ENCODE measurements at regions not wholly inside any gene's neighbourhood (a gene's known extent, or its start where the extent isn't known, plus 50 kb on each side); places are given as distances from the start of the nearest gene placed in this dataset.
A peak's percentile ranks its signal among the peaks of the same experiment; 100 is the strongest.
"Not testable (repeated sequence)": the region's sequence is repeated elsewhere in the genome, so short reads cannot be mapped to it uniquely, and the experiment has no call there.

DNA sequence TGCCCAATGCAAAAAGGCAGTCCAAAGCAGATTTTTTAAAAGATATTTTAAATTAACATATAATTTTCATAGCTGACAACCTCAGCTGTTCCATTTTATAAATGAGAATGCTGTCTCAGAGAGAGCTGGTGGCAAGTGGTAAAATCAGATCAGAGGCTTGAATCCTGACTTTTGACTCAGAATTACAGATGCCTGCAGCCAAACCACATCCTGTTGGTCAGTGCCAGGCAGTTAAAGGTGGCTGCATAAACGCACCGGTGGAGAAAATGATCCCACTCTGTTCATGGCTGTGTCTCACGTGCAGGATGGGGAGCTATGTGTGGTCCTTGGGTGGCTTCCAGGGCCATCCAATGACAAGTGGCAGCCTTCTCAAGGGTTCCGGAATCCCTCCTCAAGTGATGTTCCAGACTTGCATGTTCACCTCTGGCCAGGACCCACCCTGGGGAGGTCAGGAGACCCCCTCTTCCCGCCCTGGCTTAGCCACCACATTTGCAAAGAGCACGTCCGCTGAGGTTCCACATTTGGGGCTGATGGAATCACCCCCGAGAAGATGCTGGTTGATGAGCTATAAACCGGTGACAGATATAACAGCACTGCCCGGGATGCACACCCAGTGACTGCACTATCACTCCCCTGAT lies 155.5 kb downstream of the SHANK2 start:
- DNase-seq: no peak

DNA sequence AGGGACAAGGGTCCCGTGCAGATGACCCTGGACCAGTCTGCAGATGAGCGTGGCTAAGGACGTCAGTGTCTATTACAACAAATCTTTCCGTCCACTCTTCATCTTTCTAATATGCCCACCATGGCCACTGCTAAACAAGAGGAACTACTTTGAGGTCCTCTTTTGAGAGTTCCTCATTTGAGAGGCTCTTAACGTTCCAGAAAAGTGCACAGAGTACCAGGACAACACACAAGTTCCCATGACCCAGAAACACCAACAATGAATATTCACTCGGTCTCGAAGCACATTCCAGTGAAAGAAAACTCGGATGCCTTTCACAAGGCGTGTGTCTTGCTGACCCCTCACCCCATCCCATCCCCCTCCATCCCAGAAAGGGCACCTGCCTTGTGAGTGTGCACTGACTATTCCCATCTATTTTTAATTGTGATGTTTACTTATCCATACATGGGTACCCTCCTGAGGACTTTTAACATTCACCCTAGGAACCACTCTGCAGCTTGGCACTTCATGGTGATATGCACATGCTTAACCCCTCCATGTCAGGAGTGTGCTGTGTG lies 157.0 kb downstream of the SHANK2 start:
- no peak for DNase-seq

DNA sequence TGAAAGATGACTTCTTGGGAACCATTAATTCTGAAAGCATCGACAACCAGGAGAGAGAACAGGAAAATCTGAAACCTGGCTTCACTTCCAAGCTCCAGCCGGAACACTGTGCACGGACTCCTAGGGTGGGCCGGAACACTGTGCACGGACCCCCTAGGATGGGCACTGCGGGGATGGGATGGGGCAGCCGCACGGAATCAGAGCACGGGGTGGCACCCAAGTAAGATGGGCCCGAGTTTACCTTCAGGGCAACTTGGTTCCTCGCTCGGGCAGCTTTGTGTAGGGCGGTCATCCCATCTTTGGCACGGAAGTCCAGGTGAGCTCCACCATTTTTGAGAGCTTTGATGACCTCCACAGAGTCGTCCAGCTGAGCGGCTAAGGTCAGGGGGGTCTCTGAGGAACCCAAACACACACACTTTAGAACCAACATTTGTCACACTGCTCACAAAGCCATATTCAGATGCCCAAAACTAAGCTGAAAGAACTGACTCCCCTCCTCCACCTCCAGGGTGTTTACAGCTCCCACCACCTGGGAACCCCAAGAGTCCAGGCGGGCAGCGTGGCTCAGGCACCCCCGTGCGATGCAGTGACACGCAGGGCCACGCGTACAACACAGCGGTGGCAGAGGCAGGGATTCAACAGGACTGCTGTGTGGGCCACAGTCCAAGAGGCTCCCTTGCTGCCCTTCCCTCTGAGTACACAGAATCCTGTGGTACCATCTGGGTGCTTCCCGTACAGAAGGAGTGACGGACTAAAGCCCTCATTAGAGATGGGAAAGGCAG lies 157.9 kb downstream of the SHANK2 start:
- DNase-seq: no peak

DNA sequence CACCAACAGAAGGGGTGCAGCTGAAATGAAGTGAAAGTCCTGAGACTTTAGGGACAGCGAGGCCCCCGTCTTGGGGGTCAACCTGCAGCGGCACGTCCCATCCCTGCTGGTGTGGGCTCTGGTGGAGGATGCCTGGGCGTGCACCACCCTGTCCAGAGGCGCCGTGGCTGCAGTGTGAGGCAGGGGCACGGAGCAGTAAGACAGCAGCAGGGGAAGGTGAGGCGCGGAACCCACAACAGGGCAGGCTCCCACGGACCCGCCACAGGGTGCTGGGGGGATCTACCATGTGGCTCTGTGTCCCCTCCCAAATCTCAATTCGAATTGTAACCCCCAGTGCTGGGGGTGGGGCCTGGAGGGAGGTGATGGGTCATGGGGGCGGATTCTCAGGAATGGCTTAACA lies 158.6 kb downstream of the SHANK2 start:
- no peak for DNase-seq

DNA sequence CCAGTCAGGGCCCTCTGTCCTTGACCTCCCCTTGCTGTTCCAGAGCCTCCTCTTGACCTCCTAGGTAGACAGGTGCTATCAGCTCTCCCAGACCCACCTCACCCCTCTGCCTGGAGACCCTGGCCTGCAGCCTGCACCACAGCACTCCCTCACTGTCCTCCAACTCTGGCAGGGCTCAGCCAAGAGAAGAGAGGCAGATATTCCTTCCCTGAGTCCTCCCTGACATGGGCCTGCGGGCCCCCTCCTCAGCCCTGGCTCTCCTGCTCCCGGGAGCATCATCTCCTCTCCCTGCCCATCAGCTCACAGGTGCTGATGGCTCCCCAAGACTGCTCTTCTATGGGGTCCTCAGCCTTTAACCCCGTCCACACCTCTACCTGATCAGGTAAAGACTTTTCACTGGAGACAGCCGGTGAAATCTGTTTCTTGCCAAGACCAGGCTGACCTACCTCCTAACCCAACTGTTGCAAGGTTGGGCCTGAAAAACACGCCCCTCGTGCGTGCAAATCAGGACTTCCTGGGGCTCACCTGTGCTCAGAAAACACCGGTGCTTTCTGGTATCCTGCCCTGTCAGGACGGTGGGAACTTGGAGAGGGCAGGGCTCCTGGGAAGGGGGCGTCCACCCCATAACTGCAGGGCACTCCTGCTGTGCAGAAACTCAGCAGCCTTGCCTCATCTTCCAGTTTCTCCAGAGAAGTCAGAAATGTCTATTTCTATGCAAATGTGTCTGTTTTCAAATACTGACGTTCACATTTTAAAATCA lies 160.7 kb downstream of the SHANK2 start:
- no peak for DNase-seq

DNA sequence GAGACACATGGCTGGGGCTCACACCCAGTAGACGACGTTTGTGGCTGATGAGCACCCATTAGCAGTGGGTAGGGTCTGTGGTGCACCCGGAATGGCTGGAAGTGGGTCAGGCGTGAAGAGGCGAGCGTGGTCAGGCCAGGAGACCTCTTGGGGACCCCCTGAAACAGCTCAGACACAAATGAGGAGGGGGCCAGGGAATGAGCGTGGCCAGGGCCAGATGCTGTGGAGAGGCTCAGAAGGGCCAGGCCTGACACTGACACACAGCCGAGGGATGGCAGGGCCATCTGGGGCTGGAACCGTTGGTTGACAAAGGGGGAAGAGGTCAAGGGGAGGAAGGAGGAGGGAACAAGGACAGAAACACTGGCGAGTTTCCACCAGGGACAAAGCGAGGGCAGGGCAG lies 162.8 kb downstream of the SHANK2 start:
- no peak for DNase-seq

DNA sequence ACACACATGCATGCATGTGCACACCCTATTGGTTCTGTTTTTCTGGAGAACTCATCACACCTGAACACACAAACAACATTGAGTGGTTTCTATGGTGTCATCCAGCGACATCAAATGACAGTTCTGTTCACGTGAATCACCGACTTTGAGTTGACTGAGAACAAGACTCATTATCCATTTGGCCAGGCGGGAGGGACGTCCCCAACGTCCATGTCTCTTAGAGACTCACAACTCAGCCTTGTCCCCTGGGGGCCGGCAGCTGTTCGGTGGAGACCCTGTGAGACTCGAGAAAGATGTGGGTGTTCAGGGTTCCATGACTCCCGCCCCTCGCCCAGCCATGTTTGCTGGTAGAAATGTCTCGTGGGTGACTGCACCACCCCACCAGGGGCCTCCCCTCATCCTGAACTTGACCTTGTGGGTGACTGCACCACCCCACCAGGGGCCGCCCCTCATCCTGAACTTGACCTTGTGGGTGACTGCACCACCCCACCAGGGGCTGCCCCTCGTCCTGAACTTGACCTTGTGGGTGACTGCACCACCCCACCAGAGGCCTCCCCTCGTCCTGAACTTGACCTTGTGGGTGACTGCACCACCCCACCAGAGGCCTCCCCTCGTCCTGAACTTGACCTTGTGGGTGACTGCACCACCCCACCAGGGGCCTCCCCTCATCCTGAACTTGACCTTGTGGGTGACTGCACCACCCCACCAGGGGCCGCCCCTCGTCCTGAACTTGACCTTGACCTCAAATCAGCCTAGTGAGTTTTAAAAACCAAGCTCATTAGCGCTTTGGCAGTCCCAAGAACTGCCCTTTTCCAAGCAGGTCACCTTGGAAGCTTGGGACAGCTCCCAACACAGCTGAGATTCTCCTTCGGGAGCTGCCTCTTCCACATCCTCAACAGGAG lies 163.8 kb downstream of the SHANK2 start:
- not testable (repeated sequence) for DNase-seq

DNA sequence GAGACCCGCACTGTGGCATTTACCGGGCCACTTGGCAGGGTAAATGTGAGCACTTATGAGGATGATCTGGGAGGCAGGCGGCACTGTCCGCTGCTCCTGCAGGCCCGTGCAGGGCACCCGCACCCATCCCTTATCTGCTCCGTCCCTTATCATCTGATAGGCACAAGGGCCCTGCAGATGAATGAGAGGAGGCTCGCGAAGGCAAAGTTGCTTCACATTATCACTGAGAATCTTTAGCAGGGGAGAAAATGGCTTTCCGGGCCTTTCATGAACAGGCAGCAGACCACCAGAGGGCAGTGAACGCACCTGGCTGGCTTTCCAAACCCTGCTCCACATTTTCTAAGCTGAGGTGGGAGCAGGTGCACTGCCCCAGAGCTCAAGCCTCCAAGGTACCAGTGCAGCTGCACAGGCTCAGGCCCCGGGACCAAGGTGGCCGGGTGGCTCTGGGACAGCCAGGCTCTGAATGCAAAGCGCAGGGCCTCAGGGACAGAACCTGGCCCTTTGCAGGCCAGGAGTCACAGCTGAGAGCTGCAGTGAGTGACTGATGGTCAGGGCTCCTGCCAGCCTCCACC lies 165.6 kb downstream of the SHANK2 start:
- peak; percentile 46 for DNase-seq

DNA sequence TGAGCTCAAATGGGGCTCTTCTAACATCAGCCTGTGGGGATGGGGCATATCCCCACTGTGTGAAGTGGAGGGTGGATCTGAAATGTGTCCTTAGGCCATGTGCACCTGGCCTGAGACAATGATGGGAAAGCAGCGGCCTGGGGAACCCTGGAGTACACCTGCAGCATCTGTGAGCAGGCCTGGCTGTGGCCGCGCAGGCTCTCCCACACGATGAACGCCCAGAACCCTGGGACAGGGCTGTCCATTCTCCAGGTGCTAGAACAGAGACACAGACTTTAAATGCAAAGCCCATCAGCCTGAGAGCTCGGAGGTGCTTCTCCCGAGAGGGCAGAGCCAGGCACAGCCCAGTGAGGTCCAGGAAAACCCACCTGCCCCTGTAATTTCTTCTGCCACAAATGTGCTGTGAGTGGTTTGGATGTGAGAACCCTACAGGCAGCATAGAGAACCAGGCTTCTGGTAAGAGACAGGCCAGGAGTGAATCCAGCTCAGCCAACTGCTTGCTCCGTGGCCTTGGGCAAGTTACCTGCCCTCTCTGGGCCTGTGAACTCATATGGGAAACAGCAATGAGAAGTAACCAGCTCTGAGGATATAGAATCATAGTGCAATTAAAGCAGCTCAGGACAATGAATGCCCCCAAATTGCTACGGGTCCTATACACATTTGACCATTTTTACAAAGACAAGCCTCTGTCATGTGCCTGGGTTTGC lies 167.9 kb downstream of the SHANK2 start:
- DNase-seq: no peak

DNA sequence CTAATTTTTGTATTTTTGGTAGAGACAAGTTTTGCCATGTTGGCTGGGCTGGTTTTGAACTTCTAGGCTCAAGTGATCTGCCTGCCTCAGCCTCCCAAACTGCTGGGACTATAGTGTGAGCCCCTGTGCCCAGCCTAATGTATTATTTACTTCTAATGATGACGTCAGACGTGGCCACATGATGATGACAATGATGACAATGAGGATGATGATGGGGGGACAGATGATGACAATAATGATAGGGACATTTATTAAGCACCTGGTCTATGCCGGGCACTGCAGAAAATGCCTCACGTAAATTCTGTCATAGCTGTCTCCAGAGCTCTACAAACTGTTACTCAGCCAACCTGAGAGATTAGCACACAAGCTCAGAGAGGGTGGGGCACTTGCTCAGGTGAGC lies 169.3 kb downstream of the SHANK2 start:
- DNase-seq: no peak

DNA sequence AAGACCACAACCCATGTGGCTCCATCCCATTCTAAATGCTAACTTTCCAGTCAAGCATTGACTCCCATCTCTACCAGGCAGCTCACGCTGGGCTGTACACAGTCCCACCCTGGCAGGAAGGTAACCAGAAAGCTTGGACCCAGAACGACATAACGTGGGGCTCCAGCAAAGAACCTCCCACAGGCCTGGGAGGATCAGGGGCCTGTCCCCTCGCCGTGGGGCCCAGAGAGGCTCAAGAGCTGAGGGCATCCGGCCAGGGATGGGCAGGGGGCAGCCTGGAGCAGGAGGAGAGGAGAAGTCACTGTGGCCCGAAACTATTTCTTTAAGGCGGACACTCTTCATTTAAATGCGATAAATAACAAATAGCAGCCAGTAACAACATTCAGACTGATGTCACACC lies 169.9 kb downstream of the SHANK2 start:
- DNase-seq: no peak

DNA sequence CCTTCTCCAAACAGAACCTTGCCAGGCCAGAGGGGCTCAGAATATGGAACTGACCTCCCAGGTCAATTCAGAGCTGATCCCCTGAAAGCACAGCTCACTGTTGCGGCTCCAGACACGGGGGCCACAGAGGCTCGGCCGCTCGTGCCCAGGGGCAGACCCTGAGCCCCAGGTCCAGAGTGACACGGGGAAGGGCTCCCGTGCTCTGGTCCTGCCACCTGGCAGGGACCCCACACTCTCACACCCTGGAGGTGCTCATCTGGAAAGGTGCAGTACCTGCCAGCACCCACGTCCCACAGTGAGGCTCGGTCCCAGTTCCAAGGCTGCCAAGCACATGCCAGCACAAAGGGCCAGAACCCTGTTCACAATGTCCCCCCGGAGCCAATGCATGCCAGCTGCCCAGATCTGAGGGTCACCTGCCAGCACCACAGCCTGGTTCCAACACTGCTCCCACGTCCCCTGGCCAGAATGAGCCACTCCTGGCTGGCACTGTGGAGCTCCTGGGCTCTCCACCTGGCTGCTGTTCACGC lies 170.6 kb downstream of the SHANK2 start:
- DNase-seq: no peak

DNA sequence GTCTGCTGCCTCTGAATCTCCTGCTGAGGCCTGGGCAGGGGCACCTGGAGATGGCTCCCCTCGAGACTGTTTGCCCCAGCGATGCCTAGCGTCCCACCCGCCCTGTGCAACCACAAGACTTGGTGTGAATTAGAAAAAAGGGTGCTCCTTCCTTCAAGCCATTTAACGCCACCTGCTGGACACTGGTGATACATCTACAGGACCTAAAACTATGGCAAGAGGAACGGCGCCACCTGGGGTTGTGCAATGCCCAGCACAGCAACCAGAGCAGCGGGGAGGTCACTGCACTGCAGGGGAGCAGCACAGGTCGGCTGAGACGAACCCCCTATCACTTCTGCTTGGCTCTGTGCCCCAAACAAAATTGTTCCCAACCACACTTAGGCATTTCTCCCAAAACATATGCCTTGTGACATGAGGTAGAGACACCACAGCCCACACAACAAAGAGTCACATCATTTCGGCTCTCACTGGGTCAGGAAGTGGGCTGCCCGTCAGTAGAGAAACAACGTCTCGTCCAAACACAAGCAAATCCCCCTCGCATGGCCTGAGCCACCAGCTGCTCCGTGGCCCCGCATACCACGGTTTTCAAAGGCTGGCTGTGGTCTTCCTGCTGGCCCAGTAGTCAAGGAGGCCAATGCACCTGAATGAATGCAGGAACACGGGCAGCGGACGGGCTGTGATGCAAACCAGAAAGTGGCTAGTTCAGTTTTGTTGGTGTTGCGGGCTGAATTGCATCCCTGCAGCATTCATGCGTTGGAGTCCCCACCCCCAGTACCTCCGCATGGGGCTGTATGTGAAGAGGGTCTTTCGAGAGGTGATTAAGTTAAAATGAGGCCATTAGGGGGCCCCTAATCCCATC lies 171.9 kb downstream of the SHANK2 start:
- DNase-seq: peak; percentile 65

DNA sequence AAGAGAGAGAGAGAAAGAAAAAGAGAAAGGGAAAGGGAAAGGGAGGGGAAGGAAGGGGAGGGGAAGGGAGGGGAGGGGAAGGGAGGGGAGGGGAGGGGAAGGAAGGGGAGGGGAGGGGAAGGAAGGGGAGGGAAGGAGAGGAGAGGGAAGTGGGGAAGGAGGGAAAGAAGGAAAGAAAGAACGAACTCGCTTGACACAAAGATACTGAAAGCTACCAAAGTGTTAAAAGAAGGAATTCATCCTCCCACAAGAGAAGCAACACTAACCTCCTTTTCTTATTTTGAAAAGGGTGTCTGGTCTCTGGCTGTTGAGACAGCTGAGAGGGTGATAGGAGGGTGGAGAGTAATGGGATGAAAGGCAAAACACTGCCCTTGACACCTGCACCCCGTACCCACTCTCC lies 172.6 kb downstream of the SHANK2 start:
- DNase-seq: no peak

DNA sequence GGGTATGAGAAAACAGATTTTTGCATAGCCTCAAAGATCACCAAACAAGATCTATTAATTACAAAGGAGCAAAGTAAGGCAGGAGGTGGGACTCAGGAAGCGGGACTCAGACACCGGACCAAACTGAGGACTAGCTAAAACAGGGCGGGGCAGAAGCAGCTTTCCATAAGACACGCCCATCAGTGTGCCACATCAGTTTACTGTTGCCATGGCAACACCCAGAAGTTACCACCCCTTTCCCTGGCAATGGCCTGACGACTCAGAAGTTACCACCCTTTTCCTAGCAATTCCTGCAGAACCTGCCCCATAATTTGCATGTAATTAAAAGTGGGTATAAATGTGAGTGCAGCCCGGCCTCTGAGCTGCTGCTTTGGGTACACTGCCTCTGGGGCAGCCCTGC lies 173.9 kb downstream of the SHANK2 start:
- no peak for DNase-seq

DNA sequence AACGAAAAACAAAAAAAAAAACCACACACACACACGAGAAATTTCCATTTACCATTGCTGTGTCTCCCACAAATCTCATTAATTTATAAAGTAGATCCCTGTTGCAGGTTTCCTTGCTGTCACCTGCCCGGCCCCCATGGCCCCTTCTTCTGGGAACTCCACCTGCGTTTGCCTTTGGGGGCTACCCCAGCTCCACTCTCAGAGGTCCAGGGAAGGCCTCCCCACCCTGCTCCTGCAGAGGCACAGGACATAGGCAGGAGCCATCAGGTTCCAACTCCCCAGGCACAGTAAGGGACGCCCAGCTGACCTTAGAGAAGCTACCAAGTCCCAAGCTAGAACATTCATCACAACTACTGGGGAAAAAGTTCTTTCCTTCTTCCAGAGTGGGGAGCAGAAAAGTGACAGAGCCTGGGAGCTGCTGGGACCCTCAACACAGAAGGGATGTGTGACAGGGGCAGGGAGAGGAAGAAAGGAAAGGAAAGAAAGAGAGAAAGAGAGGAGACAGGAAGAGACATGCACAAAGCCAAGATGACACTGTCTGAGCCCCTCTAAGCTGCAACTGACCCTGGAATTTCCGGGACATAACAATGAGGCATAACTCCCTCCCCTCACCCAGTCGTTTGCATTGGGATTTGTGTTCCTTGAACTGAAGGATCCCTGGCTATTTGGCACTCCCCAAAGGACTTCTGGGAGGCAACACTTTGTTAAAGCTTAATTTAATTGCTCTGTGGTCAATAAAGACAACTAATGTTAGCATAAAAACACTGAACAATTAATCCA lies 175.7 kb downstream of the SHANK2 start:
- no peak for DNase-seq

DNA sequence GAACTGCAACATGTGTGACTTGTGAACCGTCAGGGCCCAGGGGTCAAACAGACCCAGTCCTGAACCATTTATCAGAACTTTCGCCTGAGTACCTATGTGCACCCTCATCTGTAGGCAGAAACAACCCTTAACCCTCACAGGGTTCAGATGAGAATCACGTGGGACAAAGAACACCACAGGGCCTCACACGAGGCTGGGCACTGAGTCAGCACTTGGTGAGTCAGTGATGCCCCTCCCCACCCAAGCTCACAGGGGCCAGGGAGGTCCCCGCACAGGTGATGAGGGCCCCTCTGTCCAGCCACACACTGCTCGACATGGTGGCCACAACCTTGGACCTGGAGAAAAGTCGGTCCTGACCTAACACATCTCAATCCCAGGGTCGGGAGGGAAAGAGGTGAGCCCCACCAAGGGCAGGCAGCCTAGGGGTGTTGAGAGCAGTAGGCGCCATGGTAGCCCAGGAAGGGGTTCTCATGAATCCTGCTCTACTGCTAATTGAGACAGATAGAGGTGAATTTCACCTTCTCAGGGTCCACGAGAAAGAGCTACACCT lies 176.4 kb downstream of the SHANK2 start:
- no peak for DNase-seq

DNA sequence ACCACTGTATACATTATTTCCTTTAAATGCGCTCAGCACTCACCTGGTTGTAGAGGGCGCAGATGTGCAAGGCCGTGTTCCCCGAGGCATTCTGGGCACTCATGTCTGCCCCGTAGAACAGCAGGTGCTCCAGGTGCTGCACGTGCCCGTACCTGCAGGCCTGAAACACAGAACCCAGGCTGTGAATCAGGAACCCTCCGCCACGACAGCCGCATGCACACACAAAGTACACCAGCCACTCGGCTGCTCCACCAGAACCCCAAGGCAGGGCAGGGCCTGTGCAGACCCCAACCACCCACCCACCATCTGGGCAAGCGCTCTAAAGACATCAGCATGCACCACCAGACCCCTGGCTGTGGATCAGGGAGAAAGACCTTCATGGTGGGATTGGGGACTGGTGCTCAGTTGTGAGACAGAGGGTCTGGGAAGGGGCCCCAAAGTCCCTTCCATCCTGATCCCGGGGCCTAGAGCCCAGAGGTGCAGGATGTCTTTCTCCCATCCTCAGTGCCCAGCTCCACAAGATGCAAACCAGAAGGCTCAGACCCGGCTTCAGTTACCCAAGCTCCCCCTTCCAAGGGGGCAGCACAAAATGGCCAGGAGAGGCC lies 177.2 kb downstream of the SHANK2 start:
- DNase-seq: no peak

Measured in femur (tissue), 1 donor.